Ishikawa (cell line): ENCODE measurements at regions not wholly inside any gene's neighbourhood (a gene's known extent, or its start where the extent isn't known, plus 50 kb on each side); places are given as distances from the start of the nearest gene placed in this dataset.

Experiments
- CEBPB ChIP-seq: IDR thresholded peaks from 2 replicates; pipeline ENCODE4 v1.6.1; 2012
- CREB1 ChIP-seq: IDR thresholded peaks from 2 replicates; pipeline ENCODE4 v1.6.1; 2012; ENCODE audit warnings: low read depth
- EGR1 ChIP-seq: IDR thresholded peaks from 2 replicates; pipeline ENCODE4 v1.6.1; 2012
- EP300 ChIP-seq: IDR thresholded peaks from 2 replicates; pipeline ENCODE4 v1.6.1; 2012; ENCODE audit warnings: borderline replicate concordance
- FOXM1 ChIP-seq: IDR thresholded peaks from 2 replicates; pipeline ENCODE4 v1.6.1; 2012; ENCODE audit warnings: low read depth, borderline replicate concordance
- MAX ChIP-seq: IDR thresholded peaks from 2 replicates; pipeline ENCODE4 v1.6.1; 2012
- NFIC ChIP-seq: IDR thresholded peaks from 2 replicates; pipeline ENCODE4 v1.6.1; 2012
- RAD21 ChIP-seq: IDR thresholded peaks from 2 replicates; pipeline ENCODE4 v1.6.1; 2012; ENCODE audit warnings: low read depth
- REST ChIP-seq: IDR thresholded peaks from 2 replicates; pipeline ENCODE4 v1.6.1; 2012; ENCODE audit warnings: low read depth, mild to moderate bottlenecking
- TAF1 ChIP-seq: IDR thresholded peaks from 2 replicates; pipeline ENCODE4 v1.6.1; 2012; ENCODE audit warnings: low read depth, mild to moderate bottlenecking
- TCF12 ChIP-seq: IDR thresholded peaks from 2 replicates; pipeline ENCODE4 v1.6.1; 2012; ENCODE audit warnings: low read depth
- TEAD4 ChIP-seq: IDR thresholded peaks from 2 replicates; pipeline ENCODE4 v1.6.1; 2012
- YY1 ChIP-seq: IDR thresholded peaks from 2 replicates; pipeline ENCODE4 v1.6.1; 2012; ENCODE audit warnings: low read depth
- ZBTB7A ChIP-seq: IDR thresholded peaks from 2 replicates; pipeline ENCODE4 v1.6.1; 2012; ENCODE audit warnings: low read depth
- TF ChIP-seq, protein P1 (sequence below): IDR thresholded peaks from 2 replicates; pipeline ENCODE4 v1.6.1; 2012

DNA sequence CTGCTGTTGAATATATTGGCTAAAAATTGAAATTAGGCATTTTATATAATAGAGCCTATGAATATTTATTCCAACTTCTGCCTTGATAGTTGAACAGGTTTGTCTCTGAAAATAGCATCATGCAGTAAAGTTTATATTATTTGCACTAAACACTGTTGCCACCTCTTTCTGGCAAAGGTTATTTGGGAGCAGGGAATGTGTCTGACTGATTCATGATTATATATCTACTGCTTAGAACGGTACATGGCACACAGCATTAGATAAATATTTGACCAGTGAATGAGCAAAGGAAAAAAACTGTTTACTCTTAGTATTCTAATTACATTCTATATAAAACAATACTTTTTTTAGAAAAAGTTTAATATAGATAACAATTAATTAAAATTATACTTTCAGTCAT, 123.1 kb upstream of the MGAT4C start:
- TF ChIP-seq FOXM1 = no peak
- TF ChIP-seq YY1 = no peak

- no peak for TF ChIP-seq FOXM1
- no peak for TF ChIP-seq TEAD4
Measured at GRCh38 chr12:86376052-86376451, 119.9 kb upstream of the MGAT4C start.

DNA sequence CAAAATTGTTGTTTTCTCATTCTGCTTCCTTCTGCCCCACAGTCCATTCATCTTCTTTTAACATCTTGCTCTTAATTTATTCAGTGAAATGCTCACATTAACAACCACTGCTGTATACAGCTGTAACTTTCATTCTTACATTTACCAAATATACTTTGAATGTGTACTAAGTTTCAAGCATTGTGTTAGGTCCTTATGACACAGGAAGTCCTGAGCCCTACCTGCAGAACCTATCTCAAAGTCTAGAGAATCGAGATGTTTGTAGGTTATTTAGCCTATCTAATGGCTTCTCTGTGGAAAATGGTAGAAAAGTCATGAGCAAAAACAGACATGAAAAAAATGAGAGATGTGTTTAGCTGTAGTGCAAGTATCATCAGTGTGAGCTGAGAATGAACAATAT, 117.6 kb upstream of the MGAT4C start:
- TF ChIP-seq CREB1 = no peak
- TF ChIP-seq, protein P1, sequence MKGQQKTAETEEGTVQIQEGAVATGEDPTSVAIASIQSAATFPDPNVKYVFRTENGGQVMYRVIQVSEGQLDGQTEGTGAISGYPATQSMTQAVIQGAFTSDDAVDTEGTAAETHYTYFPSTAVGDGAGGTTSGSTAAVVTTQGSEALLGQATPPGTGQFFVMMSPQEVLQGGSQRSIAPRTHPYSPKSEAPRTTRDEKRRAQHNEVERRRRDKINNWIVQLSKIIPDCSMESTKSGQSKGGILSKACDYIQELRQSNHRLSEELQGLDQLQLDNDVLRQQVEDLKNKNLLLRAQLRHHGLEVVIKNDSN = no peak

DNA sequence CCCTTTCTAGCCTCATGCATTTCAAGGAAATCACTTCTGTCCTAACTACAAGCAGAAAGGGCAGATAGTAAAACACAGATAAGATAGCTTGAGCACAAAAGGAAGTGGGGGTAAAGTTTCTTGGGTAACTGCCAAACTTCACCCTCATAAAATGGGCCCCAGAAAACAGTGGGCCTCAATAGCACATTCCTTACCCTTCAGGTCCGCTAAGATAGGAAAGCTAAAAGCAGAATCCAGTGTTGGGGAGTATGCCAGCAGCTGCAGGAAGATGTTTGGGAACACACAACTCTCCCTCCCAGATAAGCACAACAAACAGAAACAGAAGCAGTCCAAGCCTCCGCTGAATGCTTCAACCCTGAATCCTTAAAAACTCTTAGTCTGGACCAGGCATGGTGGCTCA, 110.9 kb upstream of the MGAT4C start:
- no peak for TF ChIP-seq NFIC
- no peak for TF ChIP-seq CEBPB
- TF ChIP-seq FOXM1 = no peak
- TF ChIP-seq MAX = no peak
- TF ChIP-seq ZBTB7A = no peak
- no peak for TF ChIP-seq REST

DNA sequence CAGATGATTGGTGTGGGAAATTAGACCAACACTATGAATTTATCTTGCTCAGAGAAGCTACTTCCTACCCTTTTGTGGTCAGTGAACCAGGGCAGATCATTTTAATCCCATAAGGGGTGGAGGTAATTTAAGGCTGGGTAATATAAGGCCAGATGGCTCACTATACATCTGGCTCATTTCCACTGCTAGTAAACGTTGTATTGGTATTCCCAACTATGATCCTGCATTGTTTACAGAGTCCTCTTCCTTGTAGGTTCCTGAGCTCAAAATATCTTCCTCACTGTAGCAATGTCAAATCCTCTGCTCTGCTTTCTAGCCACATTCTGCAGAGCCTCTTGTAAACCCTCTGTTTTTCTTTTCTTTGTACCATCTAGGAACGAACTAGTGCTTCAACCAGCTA, 93.0 kb upstream of the MGAT4C start:
- TF ChIP-seq YY1 (no peak), TCF12 (no peak), ZBTB7A (no peak), CEBPB (no peak), NFIC (no peak), TAF1 (no peak), EGR1 (no peak), CREB1 (no peak), FOXM1 (no peak), MAX (no peak), REST (no peak), TEAD4 (no peak), RAD21 (no peak), EP300 (no peak)
- TF ChIP-seq, protein P1 = no peak

DNA sequence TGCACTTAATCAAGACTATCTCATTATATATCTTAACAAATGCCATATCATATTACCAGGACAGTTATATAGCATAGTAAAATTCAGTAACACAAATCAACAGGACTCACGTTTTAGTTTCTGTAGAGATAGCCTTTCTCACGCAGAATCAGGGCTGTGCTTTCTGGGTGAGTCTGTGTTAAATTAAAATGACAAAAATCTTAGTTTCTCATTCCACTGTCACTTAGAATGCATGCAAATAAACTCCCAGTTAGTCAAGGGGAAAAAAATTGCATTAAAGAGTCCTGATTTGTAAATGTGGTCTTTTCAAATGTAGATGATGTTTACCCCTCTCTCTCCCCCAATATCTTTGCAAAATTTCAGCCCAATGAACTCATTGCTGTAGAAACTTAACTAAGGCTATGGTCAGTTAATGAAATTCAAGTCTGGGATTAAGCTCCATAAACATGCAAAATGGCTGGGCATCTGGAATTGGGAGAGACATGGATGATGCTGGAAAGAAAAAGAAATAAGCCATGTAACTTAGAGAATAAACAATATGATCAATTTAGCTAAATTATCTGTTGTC, 77.8 kb upstream of the MGAT4C start:
- no peak for TF ChIP-seq REST
- no peak for TF ChIP-seq FOXM1
- no peak for TF ChIP-seq MAX
- TF ChIP-seq RAD21 = no peak
- TF ChIP-seq, protein P1 = no peak
- TF ChIP-seq TAF1 = no peak
- no peak for TF ChIP-seq YY1
- TF ChIP-seq EP300 = no peak
- no peak for TF ChIP-seq CEBPB
- no peak for TF ChIP-seq ZBTB7A
- no peak for TF ChIP-seq EGR1
- no peak for TF ChIP-seq NFIC
- TF ChIP-seq TEAD4 = no peak
- no peak for TF ChIP-seq CREB1
- TF ChIP-seq TCF12 = no peak
